NCI-H2196 treated with DMSO at 0.1 percent for 48 hours (cell line): ENCODE measurements at regions not wholly inside any gene's neighbourhood (a gene's known extent, or its start where the extent isn't known, plus 50 kb on each side); places are given as distances from the start of the nearest gene placed in this dataset.
"Not testable (repeated sequence)": the region's sequence is repeated elsewhere in the genome, so short reads cannot be mapped to it uniquely, and the experiment has no call there.

Experiments
- DNase-seq: peaks from one replicate; lab custom pipeline; 2025; ENCODE audit not compliant: unreplicated experiment; lab: John Stamatoyannopoulos, UW

- DNase-seq: not testable (repeated sequence)
Observed at GRCh38 chr16:16448423-16448822, 69.5 kb downstream of the NPIPA7 start.

- DNase-seq: not testable (repeated sequence)
Observed at GRCh38 chr16:16449712-16450237, 70.8 kb downstream of the NPIPA7 start.

- DNase-seq: not testable (repeated sequence)
Observed at GRCh38 chr16:16451721-16452410, 72.9 kb downstream of the NPIPA7 start.

- not testable (repeated sequence) for DNase-seq
Observed at GRCh38 chr16:16458579-16458978, 79.6 kb downstream of the NPIPA7 start.

- not testable (repeated sequence) for DNase-seq
Observed at GRCh38 chr16:16463792-16464191, 84.9 kb downstream of the NPIPA7 start.

GRCh38 chr16:16488919-16489318 lies 110.0 kb downstream of the NPIPA7 start:
- not testable (repeated sequence) for DNase-seq

GRCh38 chr16:16489466-16489865 lies 110.5 kb downstream of the NPIPA7 start:
- not testable (repeated sequence) for DNase-seq

GRCh38 chr16:16494114-16494513 lies 115.2 kb downstream of the NPIPA7 start:
- not testable (repeated sequence) for DNase-seq

GRCh38 chr16:16494998-16495397 lies 116.1 kb downstream of the NPIPA7 start:
- not testable (repeated sequence) for DNase-seq

GRCh38 chr16:16499875-16500274 lies 120.9 kb downstream of the NPIPA7 start:
- not testable (repeated sequence) for DNase-seq

GRCh38 chr16:16507041-16507440 lies 128.1 kb downstream of the NPIPA7 start:
- not testable (repeated sequence) for DNase-seq

GRCh38 chr16:16508344-16508743 lies 129.4 kb downstream of the NPIPA7 start:
- not testable (repeated sequence) for DNase-seq

- DNase-seq: not testable (repeated sequence)
Observed at GRCh38 chr16:16519395-16519794, 140.5 kb downstream of the NPIPA7 start.

GRCh38 chr16:16521239-16522002 lies 142.5 kb downstream of the NPIPA7 start:
- DNase-seq: not testable (repeated sequence)

GRCh38 chr16:16526998-16527397 lies 148.1 kb downstream of the NPIPA7 start:
- not testable (repeated sequence) for DNase-seq

GRCh38 chr16:16530744-16531143 lies 151.8 kb downstream of the NPIPA7 start:
- not testable (repeated sequence) for DNase-seq

GRCh38 chr16:16535565-16535964 lies 156.6 kb downstream of the NPIPA7 start:
- DNase-seq: not testable (repeated sequence)

- not testable (repeated sequence) for DNase-seq
Observed at GRCh38 chr16:16536151-16536550, 157.2 kb downstream of the NPIPA7 start.

GRCh38 chr16:16549710-16550109 lies 170.8 kb downstream of the NPIPA7 start:
- not testable (repeated sequence) for DNase-seq

GRCh38 chr16:16550824-16551223 lies 171.9 kb downstream of the NPIPA7 start:
- not testable (repeated sequence) for DNase-seq

GRCh38 chr16:16552819-16553340 lies 173.9 kb downstream of the NPIPA7 start:
- DNase-seq: not testable (repeated sequence)
